Peyer's patch (tissue), 4 donors: ENCODE measurements at regions not wholly inside any gene's neighbourhood (a gene's known extent, or its start where the extent isn't known, plus 50 kb on each side); places are given as distances from the start of the nearest gene placed in this dataset.

ENCODE experiments used
- CTCF ChIP-seq, 6 experiments: fragments of 450-650 bp in 4 of 6; fragments of 200-600 bp in 2 of 6; sonication (generic) in 1 of 6; IDR thresholded peaks; one replicate each; pipeline ENCODE4 v1.5.1; 2017 to 2019; ENCODE audit warnings: antibody characterized with exemption in 6 of 6, mild to moderate bottlenecking in 3 of 6, moderate library complexity in 1 of 6
- POLR2A ChIP-seq, 2 donors: fragments of 450-650 bp; IDR thresholded peaks; one replicate each; pipeline ENCODE4 v1.5.1; 2017; ENCODE audit warnings: antibody characterized with exemption in 2 of 2, mild to moderate bottlenecking in 2 of 2, moderate library complexity in 2 of 2

- TF ChIP-seq CTCF (IDR thresholded peaks at IDR 0.05) = no peak
- no peak for TF ChIP-seq POLR2A (IDR thresholded peaks at IDR 0.05)
Measured at GRCh38 chr5:6915574-6915973, 202.3 kb downstream of the TENT4A start.
